ENCODE measurements at regions not wholly inside any gene's neighbourhood (a gene's known extent, or its start where the extent isn't known, plus 50 kb on each side); places are given as distances from the start of the nearest gene placed in this dataset.

GRCh38 chr18:30381826-30382225 lies 660.7 kb downstream of the DSC3 start:
- Histone ChIP-seq H3K36me3 (no peaks in the 10 kb centered on the region), H3K4me3 (no peak overlapping the region), H3K4me1 (no peaks in the 10 kb centered on the region), H3K27ac (no peak overlapping the region), H3K9me3 (no peaks in the 10 kb centered on the region), H3K27me3 (ENCODE audit: low read depth) (no peaks in the 10 kb centered on the region)
- no peak for TF ChIP-seq CTCF (IDR thresholded peaks at IDR 0.05)
- no peak for DNase-seq
- no peak for ATAC-seq
- intact Hi-C loops (cut with DNase I) = no loop called here

GRCh38 chr18:30378097-30378496 lies 664.4 kb downstream of the DSC3 start:
- no peak for TF ChIP-seq CTCF (IDR thresholded peaks at IDR 0.05)
- Histone ChIP-seq H3K4me3 (no peak overlapping the region), H3K4me1 (no peaks in the 10 kb centered on the region), H3K27ac (no peak overlapping the region), H3K27me3 (ENCODE audit: low read depth) (no peaks in the 10 kb centered on the region), H3K9me3 (peaks cover 5% of the 10 kb centered on the region), H3K36me3 (no peaks in the 10 kb centered on the region)
- intact Hi-C loops (cut with DNase I) = no loop called here
- ATAC-seq (no peak), DNase-seq (no peak)

- Histone ChIP-seq H3K36me3 (no peaks in the 10 kb centered on the region), H3K4me3 (no peak overlapping the region), H3K27me3 (ENCODE audit: low read depth) (no peaks in the 10 kb centered on the region), H3K4me1 (no peaks in the 10 kb centered on the region), H3K27ac (no peak overlapping the region), H3K9me3 (peaks cover 5% of the 10 kb centered on the region)
- no peak for TF ChIP-seq CTCF (IDR thresholded peaks at IDR 0.05)
- ATAC-seq (no peak), DNase-seq (no peak)
- intact Hi-C loops (cut with DNase I) = no loop called here
These were observed 666.0 kb downstream of the DSC3 start for GRCh38 chr18:30376515-30376914.

DNA sequence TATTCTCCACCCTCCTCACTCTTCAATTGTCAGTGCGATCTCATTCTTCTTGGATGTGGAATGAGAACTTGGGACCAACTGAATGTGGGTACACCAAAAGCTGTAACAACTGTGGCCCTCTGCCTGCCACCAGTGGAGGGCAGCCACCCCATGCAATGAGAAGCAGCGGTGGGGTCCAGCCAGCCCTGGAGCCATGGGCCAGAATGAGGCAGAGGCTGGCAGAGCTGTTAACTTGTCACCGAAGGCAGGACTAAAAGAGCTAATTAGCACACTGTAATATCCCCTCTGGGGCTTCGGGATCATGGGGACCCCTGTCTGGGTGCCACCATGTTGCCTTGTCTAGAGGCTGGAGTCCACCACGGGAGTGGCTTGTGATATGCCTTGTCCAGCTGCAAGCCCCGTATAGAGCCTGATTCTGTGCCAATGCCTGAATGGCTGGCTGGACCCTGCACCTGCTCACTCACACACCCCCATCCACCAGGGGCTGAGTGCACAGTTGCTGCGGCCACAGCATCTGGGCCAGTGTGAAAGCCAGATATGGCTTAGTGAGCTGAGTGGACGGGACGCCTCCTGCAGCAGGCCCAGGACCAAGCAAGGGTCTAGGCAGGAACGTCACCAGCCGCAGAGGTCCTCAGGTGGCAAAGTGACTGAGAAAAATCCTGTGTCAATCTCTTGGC lies 680.5 kb downstream of the DSC3 start:
- no peak for TF ChIP-seq CTCF (IDR thresholded peaks at IDR 0.05)
- intact Hi-C loops (cut with DNase I) = no loop called here
- Histone ChIP-seq H3K27ac (no peak overlapping the region), H3K4me3 (no peak overlapping the region), H3K9me3 (no peaks in the 10 kb centered on the region), H3K27me3 (ENCODE audit: low read depth) (no peaks in the 10 kb centered on the region), H3K36me3 (no peaks in the 10 kb centered on the region), H3K4me1 (no peaks in the 10 kb centered on the region)
- no peak for ATAC-seq
- DNase-seq = no peak

DNA sequence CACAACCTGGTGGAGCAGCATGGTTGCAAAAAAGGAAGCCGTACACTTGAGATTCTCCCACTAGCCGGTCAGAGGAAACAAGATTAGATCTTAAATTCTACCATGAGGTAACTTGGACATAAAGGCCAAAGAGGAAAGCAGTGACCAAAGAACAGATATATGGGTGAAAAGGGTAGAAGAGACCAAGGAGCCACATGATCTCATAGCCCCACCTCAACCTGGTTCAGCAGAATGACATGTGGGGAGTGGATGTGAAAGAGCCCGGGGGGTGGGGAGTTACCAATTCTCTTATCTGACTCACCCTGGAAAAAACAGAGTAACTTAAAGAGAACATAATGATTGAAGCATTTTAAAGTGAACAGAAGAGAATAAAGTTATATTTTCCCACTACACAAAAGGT lies 683.0 kb downstream of the DSC3 start:
- DNase-seq (no peak), ATAC-seq (no peak)
- no peak overlapping the region for H3K4me3 ChIP-seq
- H3K9me3 ChIP-seq = no peaks in the 10 kb centered on the region
- H3K4me1 ChIP-seq = no peaks in the 10 kb centered on the region
- H3K27ac ChIP-seq = no peak overlapping the region
- no peak for TF ChIP-seq CTCF (IDR thresholded peaks at IDR 0.05)
- H3K27me3 ChIP-seq (ENCODE audit: low read depth) = no peaks in the 10 kb centered on the region
- no peaks in the 10 kb centered on the region for H3K36me3 ChIP-seq
- intact Hi-C loops (cut with DNase I) = no loop called here

Data from lower lobe of right lung (tissue), 2 donors.